NB4 (cell line): ENCODE measurements at regions not wholly inside any gene's neighbourhood (a gene's known extent, or its start where the extent isn't known, plus 50 kb on each side); places are given as distances from the start of the nearest gene placed in this dataset.

Experiments
- CTCF ChIP-seq: IDR thresholded peaks from one replicate; pipeline ENCODE4 v1.5.1; 2012; ENCODE audit warnings: low read depth, low read length
- MYC ChIP-seq: IDR thresholded peaks from 2 replicates; pipeline ENCODE4 v1.6.1; 2011; ENCODE audit warnings: low read depth, low read length
- POLR2A ChIP-seq: IDR thresholded peaks from 2 replicates; pipeline ENCODE4 v1.6.1; 2011; ENCODE audit warnings: mild to moderate bottlenecking; ENCODE audit not compliant: insufficient read length; ENCODE audit errors: extremely low read depth
- TF ChIP-seq, protein P1 (sequence below): IDR thresholded peaks from 2 replicates; pipeline ENCODE4 v1.6.1; 2011; ENCODE audit warnings: low read depth, low read length

DNA sequence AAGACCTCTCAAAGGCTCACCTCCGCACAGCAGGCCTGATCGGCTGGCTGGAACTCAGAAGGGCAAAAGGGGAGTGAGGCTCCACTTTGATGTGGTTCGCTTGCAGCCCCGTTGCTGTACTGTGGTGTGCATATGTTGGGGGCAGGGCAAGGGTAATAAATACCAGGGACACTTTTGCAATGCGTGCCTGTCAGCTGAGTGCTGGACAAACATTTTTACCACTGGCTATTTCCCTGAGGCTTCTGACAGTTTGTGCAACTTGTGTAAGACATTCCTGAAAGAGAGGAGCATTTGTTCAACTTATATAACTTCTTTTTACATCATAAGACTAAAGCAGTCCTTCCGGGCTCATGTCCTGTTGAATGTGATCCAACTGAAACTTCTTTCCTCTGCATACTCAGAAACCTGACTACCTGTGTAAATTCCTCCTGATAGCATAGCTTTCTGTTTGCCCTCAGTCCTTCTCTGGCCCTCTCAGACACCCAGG lies 82.3 kb downstream of the SPRY1 start:
- TF ChIP-seq CTCF (no peak), MYC (no peak), POLR2A (no peak)
- TF ChIP-seq, protein P1, sequence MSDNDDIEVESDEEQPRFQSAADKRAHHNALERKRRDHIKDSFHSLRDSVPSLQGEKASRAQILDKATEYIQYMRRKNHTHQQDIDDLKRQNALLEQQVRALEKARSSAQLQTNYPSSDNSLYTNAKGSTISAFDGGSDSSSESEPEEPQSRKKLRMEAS: no peak
